ENCODE measurements at regions not wholly inside any gene's neighbourhood (a gene's known extent, or its start where the extent isn't known, plus 50 kb on each side); places are given as distances from the start of the nearest gene placed in this dataset.
"Not testable (repeated sequence)": the region's sequence is repeated elsewhere in the genome, so short reads cannot be mapped to it uniquely, and the experiment has no call there.

DNA sequence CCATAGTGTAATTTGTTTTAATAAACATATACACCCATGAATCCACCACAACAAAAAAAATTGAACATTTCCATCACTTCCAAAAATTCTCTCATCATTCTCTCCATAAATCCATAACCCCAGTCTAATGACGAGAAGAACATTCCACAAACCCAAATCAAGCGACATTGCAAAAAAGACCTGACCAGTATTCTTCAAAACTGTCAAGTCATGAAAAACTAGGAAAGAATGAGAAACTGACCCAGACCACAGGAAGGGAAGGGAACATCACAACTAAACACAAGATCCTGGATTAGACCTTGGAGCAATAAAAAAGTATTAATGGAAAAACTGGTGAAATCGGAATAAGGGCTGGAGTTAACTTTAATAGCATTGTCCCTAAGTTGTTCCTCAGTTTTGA, 141.3 kb upstream of the SLC35G4 start:
- no peaks in the 10 kb centered on the region for H3K9me3 Mint-ChIP-seq (ENCODE audit: unreplicated experiment)
- H3K36me3 Mint-ChIP-seq (ENCODE audit: insufficient read depth, unreplicated experiment): no peaks in the 10 kb centered on the region
- no TSS peak for BruUV-seq (replicated peaks)
- no peak overlapping the region for H3K27ac Mint-ChIP-seq (ENCODE audit: low read depth, unreplicated experiment)
- DNase-seq (ENCODE audit: unreplicated experiment): no peak
- TF ChIP-seq, protein P1, sequence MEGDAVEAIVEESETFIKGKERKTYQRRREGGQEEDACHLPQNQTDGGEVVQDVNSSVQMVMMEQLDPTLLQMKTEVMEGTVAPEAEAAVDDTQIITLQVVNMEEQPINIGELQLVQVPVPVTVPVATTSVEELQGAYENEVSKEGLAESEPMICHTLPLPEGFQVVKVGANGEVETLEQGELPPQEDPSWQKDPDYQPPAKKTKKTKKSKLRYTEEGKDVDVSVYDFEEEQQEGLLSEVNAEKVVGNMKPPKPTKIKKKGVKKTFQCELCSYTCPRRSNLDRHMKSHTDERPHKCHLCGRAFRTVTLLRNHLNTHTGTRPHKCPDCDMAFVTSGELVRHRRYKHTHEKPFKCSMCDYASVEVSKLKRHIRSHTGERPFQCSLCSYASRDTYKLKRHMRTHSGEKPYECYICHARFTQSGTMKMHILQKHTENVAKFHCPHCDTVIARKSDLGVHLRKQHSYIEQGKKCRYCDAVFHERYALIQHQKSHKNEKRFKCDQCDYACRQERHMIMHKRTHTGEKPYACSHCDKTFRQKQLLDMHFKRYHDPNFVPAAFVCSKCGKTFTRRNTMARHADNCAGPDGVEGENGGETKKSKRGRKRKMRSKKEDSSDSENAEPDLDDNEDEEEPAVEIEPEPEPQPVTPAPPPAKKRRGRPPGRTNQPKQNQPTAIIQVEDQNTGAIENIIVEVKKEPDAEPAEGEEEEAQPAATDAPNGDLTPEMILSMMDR (IDR thresholded peaks at IDR 0.05; ENCODE audit: unreplicated experiment): no peak
- intact Hi-C loops (cut with micrococcal nuclease): no loop called here
- CTCF ChIA-PET: no interaction called here
- POLR2A ChIA-PET: no interaction called here
- no peaks in the 10 kb centered on the region for H3K4me1 Mint-ChIP-seq (ENCODE audit: insufficient read depth, unreplicated experiment)
- no peaks in the 10 kb centered on the region for H3K27me3 Mint-ChIP-seq (ENCODE audit: insufficient read depth, unreplicated experiment)
- no peak overlapping the region for H3K4me3 Mint-ChIP-seq (ENCODE audit: unreplicated experiment)

DNA sequence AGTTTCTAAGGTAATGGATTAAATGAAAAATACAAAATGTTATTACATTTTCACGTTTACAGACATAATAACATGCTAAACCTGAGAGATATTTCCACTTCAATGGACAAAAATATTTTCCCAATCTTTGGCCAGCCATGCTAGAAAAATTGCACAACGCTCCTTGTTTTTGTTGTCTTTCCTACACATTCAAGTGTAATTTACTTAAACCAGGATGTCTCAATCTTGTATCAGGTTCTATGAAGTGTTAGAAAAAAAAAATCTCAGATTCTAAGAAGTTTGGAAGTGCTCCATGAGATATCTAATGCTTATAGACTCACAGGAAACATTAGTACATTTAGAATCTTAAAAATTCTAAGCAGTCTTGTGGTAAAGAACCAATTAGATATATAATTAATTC, 141.8 kb upstream of the SLC35G4 start:
- DNase-seq (ENCODE audit: unreplicated experiment): peak; percentile 3
- Mint-ChIP-seq H3K27me3 (ENCODE audit: insufficient read depth, unreplicated experiment) (no peaks in the 10 kb centered on the region), H3K4me3 (ENCODE audit: unreplicated experiment) (no peak overlapping the region), H3K36me3 (ENCODE audit: insufficient read depth, unreplicated experiment) (no peaks in the 10 kb centered on the region), H3K27ac (ENCODE audit: low read depth, unreplicated experiment) (no peak overlapping the region), H3K9me3 (ENCODE audit: unreplicated experiment) (no peaks in the 10 kb centered on the region), H3K4me1 (ENCODE audit: insufficient read depth, unreplicated experiment) (no peaks in the 10 kb centered on the region)
- intact Hi-C loops (cut with micrococcal nuclease): no loop called here
- no TSS peak for BruUV-seq (replicated peaks)
- ChIA-PET POLR2A (no interaction called here), CTCF (no interaction called here)
- TF ChIP-seq, protein P1 (IDR thresholded peaks at IDR 0.05; ENCODE audit: unreplicated experiment): no peak

DNA sequence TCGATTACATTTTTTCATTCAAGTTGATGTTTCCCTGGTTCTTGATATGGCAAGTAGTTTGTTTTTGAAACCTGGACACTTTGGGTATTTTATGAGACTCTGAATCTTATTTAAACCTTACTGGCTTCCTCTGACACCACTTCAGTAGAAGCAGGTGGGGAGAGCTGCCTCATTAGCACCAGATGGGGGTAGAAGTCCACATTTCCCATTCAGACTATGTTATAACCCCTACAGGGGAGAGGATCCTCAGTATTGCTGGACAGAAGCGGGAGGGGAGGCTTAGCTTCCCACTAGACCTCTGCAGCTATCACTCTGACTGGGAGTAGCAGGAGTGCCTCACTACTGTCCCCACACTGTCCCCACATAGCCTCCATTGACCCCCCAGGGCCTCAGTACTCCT, 145.3 kb upstream of the SLC35G4 start:
- intact Hi-C loops (cut with micrococcal nuclease): no loop called here
- BruUV-seq (replicated peaks): no TSS peak
- H3K36me3 Mint-ChIP-seq (ENCODE audit: insufficient read depth, unreplicated experiment): no peaks in the 10 kb centered on the region

DNA sequence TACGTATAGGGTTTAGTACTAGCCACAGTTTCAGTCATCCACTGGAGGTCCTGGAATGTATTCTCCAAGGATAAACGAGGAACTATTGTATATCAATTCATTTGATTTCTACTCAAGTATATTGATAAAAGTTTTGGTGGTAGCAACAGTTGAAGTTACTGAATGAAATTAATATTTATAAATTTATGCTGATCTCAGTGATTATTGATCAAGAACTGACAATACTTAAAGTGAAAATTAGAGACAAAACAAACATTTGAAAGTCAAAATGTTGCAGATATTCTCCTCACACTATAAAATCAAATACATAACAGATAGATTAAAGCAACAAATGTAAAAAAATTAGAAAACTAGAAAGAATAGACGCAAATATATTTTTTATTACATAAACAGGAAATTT, 150.9 kb upstream of the SLC35G4 start:
- Mint-ChIP-seq H3K9me3 (ENCODE audit: unreplicated experiment) (no peaks in the 10 kb centered on the region), H3K27ac (ENCODE audit: low read depth, unreplicated experiment) (no peak overlapping the region), H3K27me3 (ENCODE audit: insufficient read depth, unreplicated experiment) (peaks cover 2% of the 10 kb centered on the region), H3K4me1 (ENCODE audit: insufficient read depth, unreplicated experiment) (peaks cover 6% of the 10 kb centered on the region), H3K4me3 (ENCODE audit: unreplicated experiment) (no peak overlapping the region), H3K36me3 (ENCODE audit: insufficient read depth, unreplicated experiment) (no peaks in the 10 kb centered on the region)
- DNase-seq (ENCODE audit: unreplicated experiment): no peak
- BruUV-seq (replicated peaks): no TSS peak
- ChIA-PET CTCF (no interaction called here), POLR2A (no interaction called here)
- TF ChIP-seq, protein P1 (IDR thresholded peaks at IDR 0.05; ENCODE audit: unreplicated experiment): no peak
- intact Hi-C loops (cut with micrococcal nuclease): no loop called here

More for the DNA sequence above, 145.3 kb upstream of the SLC35G4 start:
- CTCF ChIA-PET: interaction anchor here (0.6 to 2.2 kb wide), 4 partner anchors 9 to 662 kb away, joined by 3 to 6 read pairs (median 4); no protein-coding TSS in a partner anchor
- TF ChIP-seq, protein P1 (IDR thresholded peaks at IDR 0.05; ENCODE audit: unreplicated experiment): no peak
- Mint-ChIP-seq H3K27ac (ENCODE audit: low read depth, unreplicated experiment) (no peak overlapping the region), H3K27me3 (ENCODE audit: insufficient read depth, unreplicated experiment) (no peaks in the 10 kb centered on the region), H3K9me3 (ENCODE audit: unreplicated experiment) (no peaks in the 10 kb centered on the region), H3K4me3 (ENCODE audit: unreplicated experiment) (no peak overlapping the region), H3K4me1 (ENCODE audit: insufficient read depth, unreplicated experiment) (no peaks in the 10 kb centered on the region)
- no peak for DNase-seq (ENCODE audit: unreplicated experiment)
- POLR2A ChIA-PET: no interaction called here

DNA sequence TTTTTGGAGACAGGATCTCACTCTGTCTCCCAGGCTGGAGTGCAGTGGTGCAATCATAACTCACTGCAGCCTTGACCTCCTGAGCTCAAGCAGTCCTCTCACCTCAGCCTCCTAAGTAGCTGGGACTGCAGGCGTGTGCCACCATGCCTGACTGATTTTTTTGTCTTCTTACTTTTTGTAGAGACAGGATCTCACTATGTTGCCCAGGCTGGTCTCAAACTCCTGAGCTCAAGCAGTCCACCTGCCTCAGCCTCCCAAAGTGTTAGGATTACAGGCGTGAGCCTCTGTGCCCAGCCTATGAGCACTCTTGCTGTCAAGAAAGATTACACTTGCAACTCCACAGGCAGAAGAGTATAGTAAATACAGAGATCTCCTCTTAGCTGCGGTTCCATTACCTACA, 151.5 kb upstream of the SLC35G4 start:
- H3K36me3 Mint-ChIP-seq (ENCODE audit: insufficient read depth, unreplicated experiment); H3K9me3 Mint-ChIP-seq (ENCODE audit: unreplicated experiment); BruUV-seq (replicated peaks); H3K4me1 Mint-ChIP-seq (ENCODE audit: insufficient read depth, unreplicated experiment); H3K27me3 Mint-ChIP-seq (ENCODE audit: insufficient read depth, unreplicated experiment); H3K4me3 Mint-ChIP-seq (ENCODE audit: unreplicated experiment); CTCF ChIA-PET; intact Hi-C loops (cut with micrococcal nuclease); H3K27ac Mint-ChIP-seq (ENCODE audit: low read depth, unreplicated experiment); DNase-seq (ENCODE audit: unreplicated experiment): not testable (repeated sequence)
- POLR2A ChIA-PET: interaction anchor here (1.3 kb wide), 1 partner anchor 12 kb away, joined by 3 read pairs; no protein-coding TSS in a partner anchor

All from MCF 10A (cell line).